ENCODE measurements at regions not wholly inside any gene's neighbourhood (a gene's known extent, or its start where the extent isn't known, plus 50 kb on each side); places are given as distances from the start of the nearest gene placed in this dataset.

DNA sequence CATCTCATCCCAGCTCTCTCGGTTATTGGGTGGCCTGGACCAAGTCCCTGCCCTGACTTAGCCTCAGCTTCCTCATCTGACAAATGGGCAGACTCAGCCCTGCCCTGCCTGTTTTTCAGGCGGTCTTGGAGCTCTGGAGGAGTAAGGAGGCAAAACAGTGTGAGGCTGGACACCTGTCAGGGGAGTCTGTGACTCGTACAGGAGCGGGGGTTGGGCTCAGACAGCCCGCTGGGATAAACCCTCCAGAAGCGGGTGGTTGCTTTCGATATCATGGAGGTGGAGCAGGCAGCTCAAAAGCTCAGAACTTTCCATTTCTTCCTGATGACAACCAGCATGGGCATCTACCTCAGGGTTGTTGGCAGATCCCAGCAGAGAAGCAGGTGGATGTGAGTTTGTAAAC is 72.9 kb upstream of the GGTA1 start:
- no peak for DNase-seq

DNA sequence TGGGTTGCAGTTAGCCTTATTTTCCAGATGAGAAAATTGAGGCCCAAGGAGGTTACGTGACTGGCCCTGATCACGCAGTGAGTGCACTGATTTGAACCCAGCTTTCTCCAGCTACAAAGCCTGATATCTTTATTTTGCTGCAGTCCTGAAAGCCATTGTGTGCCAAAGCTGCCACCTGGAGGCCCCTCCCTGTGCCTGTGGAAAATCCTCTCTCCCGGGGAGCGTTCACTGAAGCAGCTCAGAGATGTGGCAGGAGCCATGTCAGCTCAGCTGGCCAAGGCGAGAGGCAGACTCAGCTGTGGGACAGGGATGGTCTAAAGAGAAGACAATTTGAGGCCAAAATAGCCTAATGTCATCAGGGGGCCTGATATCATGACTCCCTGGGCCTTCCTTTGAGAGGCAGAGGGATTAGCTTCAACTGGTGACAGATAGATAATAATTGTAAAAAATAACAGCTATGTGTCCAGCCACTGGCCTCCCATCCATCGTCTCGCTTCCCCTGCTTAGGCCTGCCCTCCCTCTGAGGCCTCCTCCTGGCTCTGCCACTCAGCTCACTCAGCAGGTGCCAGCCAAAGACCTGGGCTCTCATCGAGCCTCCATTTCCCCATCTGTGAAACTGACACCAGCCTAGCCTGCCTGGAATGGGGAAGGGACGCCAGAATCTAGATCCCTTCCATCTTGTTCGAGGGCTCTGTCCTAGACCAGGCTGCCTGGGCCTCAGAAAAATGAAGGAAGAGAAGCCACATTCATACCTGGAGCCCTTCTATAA is 74.3 kb upstream of the GGTA1 start:
- DNase-seq, result no peak

DNA sequence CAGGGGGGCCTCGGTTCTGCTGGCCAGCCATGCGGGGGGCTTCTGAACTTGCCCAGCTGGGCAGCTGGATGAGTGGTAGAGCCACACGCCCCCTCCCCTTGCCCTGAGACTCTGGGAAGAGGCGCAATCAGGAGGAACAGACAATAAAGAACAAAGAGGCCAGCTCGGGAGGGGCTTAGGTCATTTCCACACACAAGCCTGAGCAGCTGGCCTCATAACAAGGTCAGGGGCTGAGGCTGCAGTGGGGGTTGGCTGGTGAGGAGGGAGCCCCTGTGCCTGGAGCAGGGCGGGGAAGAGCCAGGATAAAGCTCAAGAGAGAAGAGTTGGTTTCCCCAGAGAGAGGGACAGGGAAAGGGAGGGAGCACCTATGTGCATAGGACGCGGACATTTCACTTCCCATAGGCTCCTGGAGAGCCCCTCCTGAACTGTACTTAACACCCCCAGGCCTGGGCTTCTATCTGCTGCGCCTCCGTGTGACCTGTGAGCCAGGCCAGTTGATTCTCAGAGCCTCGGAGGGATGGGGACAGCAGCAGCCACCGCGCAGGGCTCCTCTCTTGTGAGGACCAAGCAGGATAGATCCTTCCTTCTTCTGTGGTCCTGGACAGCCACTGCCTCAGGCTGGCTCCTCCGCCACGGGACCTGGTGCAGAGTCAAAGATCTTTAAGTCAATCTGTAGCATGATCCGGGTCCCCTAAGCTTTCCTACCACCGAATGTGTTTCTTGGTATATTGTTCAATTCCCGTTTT is 75.3 kb upstream of the GGTA1 start:
- no peak for DNase-seq

DNA sequence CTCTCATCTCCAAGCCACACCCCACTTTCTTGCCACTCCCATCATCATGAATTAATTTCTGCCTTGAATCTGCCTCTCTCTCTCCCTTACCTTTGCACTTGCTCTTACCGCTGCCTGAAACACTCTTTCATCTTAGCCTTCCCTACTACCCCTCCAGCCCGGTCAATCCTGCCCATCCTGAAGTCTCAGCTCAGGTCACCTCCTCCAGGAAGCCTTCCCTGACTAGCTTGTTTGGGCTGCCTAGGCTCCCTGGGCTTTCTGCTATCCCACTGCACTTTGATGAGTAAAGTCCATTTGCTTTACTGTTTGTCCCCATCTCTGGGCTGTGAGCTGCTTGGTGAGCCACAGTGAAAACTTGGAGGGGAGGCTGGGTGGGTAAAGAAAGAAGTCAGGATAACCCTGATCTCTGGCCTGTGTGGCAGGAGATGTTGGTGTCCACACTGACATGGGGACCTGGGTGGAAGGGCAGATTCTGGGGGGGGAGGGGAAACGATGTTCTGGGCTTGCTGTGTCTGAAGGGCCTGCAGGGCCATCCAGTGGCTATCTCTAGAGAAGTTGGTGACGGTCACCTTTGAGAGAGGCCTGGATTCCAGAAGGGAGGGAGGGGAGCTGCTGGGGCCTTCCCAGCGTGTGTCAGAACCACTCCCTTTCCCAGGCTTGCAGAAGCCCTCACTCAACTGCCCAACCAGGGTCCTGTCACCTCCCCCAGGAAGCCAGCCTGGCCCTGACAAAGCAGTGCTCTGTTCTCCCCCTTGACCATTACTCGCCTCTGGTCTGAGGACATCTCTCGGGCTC is 75.0 kb upstream of the DAB2IP start:
- no peak for DNase-seq

DNA sequence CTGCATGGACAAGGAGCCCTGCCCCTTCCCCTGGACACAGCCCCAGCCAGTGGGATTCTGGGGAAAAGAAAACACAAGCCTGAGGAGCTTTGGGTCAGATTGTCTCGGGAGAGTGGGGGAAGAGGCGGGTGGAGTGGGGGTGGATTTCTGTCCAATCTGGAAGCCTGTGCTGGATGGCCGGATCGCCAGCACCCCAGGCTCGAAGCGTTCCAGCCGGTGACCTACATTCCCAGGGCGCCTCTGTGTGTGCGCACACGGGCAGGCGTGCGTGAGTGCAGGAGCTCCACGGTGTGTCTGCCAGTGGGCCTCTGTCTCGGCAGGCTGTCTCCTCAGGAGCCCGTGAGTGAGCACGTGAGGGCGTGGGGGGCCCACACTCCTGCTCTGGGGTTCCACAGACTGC is 74.3 kb upstream of the DAB2IP start:
- no peak for DNase-seq

DNA sequence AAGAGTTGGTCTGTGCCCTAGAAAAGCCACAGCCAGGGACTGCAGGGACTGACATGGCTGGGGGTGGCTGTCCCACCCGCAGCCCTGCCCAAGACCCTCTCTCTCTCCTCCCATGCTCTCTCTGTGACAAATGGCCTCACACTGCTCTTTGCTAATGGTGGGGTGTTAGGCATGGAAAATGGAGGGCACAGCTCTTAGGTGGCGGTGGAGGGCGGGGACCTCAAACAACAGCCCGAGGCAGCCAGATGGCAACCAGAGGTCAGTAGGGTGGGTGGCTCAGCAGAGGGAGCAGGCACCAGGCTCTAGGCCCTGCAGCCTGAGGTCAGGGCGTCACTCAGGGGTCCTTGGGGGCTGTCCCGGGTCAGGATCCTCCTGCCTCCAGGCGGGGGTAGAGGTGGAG is 73.9 kb upstream of the DAB2IP start:
- no peak for DNase-seq

GRCh38 chr9:121581786-121582600 is 69.4 kb upstream of the DAB2IP start:
- no peak for DNase-seq

DNA sequence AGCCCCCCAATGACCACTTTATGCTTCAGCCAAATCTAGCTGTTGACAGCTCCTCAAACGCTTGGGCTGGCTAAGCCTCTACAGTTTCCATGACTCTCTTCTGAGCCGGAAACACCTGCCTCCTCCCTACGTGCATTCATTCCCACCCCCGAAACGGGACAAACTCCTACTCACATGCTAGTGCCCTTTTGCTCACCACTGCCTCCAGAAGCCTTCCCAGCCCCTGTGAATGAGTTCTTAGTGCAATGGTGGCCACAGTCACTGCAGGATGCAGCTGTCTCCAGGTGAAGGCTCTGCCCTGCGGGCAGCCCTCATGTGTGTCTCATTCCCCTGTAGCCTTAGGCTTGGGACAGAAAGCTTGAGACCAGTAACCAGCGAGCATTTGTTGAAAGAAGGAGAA is 68.8 kb upstream of the DAB2IP start:
- DNase-seq, result no peak

DNA sequence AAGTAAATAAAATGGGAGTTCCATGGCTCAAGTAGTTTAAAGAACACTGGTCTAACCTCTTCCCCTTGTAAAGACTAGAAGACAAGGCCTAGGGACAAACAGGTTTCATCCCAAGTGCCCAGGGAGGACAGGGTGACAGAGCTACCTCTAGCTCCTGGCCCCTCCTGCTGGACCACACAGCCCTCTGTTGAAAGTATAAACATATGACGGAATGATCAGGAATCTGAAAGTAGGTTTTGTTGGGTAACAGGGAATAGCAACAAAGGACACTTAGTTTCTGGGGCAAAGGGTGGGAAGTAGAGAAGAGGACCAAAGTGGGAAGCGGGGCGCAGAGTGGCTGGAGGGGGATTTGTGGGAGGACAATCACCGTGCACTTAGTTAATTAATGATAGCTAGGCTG is 67.0 kb upstream of the DAB2IP start:
- DNase-seq, result no peak

GRCh38 chr9:121587863-121588262 is 63.6 kb upstream of the DAB2IP start:
- no peak for DNase-seq

DNA sequence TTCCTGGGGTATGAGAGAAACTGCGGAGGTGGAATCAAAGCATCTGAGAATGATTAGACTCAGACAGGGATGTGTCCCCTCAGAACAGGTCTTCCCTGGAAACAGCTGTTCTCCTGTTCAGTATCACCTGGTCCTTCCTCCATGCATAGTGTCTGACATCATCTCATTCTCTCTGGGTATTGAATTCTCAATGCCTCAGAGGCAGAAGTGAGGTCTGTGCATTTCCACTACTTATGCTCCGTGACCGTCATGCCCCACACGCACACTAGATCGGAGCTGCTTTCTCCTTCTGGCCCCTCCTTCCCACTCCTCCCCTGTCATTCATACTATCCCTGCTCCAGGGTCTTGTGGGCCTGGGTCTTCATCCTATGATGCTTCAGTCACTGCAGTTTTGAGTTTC is 61.4 kb upstream of the DAB2IP start:
- no peak for DNase-seq

DNA sequence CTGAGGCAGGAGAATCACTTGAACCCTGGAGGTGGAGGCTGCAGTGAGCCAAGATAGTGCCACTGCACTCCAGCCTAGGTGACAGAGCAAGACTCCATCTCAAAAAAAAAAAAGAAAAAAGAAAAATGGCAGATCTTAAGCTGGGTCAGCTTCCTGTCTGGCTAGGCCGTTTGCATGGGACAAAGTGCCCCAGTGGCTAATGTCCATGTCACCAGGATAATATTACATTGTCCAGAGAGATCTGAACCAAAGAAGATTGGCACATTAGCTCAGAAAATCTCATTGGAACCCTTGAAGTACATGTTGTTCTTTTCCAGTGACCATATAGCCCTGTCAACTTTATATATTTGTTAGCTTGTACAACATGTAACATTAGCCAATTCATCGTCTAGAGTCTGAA is 59.2 kb upstream of the DAB2IP start:
- no peak for DNase-seq

DNA sequence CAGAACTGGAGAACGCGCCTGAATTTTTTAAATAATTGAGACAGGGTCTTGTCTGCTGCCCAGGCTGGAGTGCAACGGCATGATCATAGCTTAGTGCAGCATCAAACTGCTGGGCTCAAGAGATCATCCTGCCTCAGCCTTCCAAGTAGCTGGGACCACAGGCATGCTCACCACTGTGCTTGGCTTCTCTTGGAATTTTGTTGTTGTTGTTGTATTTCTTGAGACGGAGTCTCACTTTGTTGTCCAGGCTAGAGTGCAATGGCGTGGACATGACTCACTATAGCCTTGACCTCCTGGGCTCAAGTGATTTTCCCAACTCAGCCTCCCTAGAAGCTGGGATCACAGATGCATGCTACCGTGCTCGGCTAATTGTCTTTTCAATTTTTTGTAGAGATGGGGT is 58.4 kb upstream of the DAB2IP start:
- no peak for DNase-seq

DNA sequence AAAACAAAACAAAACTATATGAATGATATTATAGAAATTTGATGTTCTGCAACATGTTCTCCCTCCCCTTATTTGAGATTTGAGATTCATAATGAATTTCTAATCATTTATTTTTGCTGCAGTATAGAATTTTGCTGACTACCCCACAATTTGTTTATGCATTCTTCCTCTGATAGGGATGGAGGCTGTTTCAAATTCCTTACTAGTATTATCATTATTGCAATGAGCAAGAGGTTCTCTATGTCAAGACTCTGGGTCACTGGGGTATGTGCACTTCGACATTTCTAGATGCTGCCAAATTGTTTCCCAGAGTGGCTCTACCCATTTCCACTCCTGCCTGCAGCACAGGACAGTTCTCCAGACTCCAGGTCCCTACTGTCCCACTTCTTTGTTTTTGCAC is 54.9 kb upstream of the DAB2IP start:
- DNase-seq, result no peak

DNA sequence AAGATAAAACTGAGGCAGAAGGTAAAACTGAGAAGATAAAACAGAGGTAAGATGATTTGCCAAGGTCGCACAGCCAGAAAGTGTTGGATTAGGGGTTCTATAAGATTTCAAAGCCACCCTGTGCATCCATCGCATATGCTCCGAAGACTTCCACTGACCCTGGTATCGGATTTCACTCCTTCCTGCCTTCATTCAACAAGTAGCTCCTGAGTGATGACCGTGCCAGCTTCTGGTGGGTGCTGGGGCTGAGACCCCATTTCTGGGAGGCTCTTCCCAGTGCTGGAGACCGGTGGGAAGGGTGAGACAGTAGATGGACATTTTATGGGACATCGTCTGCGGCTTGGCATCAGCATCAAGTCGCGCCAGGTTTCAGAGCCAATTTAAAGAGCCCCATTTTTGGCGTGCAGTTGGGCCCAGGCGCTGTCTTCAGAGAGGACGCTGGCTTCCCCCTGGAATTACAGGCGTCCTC is 53.7 kb upstream of the DAB2IP start:
- no peak for DNase-seq

DNA sequence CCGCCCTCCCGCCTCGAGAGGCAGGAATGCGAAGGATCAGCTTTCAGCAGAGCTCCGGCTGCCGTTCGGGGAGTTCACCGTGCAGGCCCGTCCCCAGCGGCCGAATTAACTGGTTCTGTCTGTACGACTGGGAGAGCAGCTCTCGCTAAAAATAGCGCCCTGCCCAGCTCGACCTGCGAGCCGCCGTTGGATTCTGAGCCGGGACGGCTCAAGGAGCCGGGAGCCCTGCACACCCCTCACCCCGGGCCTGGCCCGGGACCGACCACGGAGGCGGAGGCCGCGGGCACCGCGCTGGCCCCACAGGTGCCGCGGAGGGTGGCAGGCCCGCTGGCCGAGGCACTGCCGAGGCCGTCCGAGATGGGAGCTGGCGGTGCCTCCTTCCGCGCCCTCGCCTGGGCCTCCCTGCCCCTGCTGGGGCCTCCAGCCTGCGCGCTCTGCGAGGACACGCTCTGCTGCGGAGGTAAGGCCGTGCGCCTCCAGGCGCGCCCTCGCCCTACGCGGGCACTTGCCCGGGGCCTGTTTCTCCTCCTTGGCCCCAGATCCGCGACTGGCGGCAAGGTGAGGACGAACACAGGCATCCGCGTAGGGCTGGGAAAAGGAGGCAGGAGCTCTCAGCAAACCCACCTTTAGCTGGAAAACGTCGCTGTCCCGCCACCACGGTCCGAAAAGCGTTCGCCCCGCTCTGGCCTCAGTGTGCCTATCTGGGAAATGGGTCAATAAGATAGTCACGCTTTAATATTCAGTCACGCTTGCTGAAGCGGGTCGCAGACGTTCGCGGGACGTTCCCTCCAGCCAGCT is 53.1 kb upstream of the DAB2IP start:
- no peak for DNase-seq

DNA sequence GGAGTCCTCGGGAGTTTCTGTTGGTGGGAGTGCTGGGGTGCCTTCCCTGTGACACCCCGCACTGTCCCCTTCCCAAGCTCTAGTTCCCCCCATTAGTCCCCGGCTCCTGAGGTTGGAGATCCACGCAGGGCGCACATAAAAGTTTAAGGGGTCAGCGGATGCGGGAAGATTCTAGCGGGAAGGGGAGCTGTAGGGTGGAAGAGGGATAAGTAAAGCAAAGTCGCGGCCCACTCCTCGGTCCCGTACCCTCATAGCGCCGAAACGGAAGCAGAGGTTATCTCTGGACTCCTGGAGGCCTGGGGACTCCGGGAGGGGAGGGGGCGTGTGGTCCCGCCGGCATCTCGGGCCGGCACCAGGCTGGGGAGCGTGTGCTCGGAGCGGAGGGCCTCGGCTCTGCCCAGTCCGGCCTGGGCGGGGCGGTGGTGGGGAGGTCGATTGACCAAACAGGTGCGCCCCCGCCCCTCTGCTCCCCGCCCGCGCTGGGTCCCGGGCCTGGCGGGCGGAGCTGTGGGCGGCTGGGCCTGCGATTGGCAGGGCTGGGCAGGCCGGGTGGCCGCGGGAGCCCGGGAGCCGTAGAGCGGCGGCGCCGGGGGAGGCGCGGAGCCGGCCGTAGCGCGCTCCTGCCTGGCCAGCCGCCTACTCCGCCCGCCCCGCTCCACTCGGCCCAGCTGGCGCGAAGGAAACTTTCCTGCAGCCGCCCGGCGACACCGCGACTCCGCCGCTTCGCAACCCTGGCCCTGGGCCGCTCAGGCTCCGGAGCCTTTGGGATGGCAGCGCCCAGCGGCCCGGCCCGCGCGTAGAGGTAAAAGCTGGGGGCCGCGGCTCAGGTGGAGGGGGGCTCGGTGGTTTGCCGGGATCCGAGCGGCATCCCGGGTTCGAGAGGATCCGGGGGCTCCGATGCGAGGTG is 52.2 kb upstream of the DAB2IP start:
- no peak for DNase-seq

GRCh38 chr9:121599872-121600585 is 51.4 kb upstream of the DAB2IP start:
- no peak for DNase-seq

GRCh38 chr9:121601194-121601593 is 50.2 kb upstream of the DAB2IP start:
- no peak for DNase-seq
